Liver (tissue), 8 donors: ENCODE measurements at regions not wholly inside any gene's neighbourhood (a gene's known extent, or its start where the extent isn't known, plus 50 kb on each side); places are given as distances from the start of the nearest gene placed in this dataset.

Experiments
- DNase-seq: peaks from one replicate; pipeline ENCODE4 v3.0.0-alpha.2; 2017; ENCODE audit warnings: low spot score
- H3K27ac ChIP-seq, 2 donors: one replicate each; pipeline ENCODE4 v1.7.0; 2013; ENCODE audit warnings: inconsistent platforms in 2 of 2, low read length in 2 of 2, control low read depth in 1 of 2, low read depth in 1 of 2, mild to moderate bottlenecking in 1 of 2
- H3K27me3 ChIP-seq, 4 donors: one replicate each; pipeline versions ENCODE4 v1.6.1 to v1.7.0; 2013; ENCODE audit warnings: low read length in 3 of 4, inconsistent platforms in 1 of 4, mild to moderate bottlenecking in 1 of 4, moderate library complexity in 1 of 4; ENCODE audit not compliant: control insufficient read depth in 4 of 4, insufficient read depth in 4 of 4
- H3K36me3 ChIP-seq, 4 donors: one replicate each; pipeline versions ENCODE4 v1.6.1 to v1.7.0; 2013; ENCODE audit warnings: low read length in 3 of 4, mild to moderate bottlenecking in 3 of 4, low read depth in 1 of 4, moderate library complexity in 1 of 4; ENCODE audit not compliant: control insufficient read depth in 4 of 4, insufficient read depth in 3 of 4
- H3K4me1 ChIP-seq, 4 donors: one replicate each; pipeline versions ENCODE4 v1.6.1 to v1.7.0; 2013; ENCODE audit warnings: low read length in 3 of 4, mild to moderate bottlenecking in 3 of 4, moderate library complexity in 1 of 4; ENCODE audit not compliant: control insufficient read depth in 4 of 4, insufficient read depth in 4 of 4
- H3K4me3 ChIP-seq, 3 donors: one replicate each; pipeline versions ENCODE4 v1.6.1 to v1.7.0; 2013; ENCODE audit warnings: low read length in 3 of 3, control low read depth in 1 of 3, low read depth in 1 of 3, mild to moderate bottlenecking in 1 of 3
- H3K9ac ChIP-seq, 2 donors: one replicate each; pipeline ENCODE4 v1.7.0; 2013; ENCODE audit warnings: low read length in 2 of 2, mild to moderate bottlenecking in 2 of 2, moderate library complexity in 2 of 2, control low read depth in 1 of 2, low read depth in 1 of 2
- H3K9me3 ChIP-seq, 4 donors: one replicate each; pipeline versions ENCODE4 v1.6.1 to v1.7.0; 2013; ENCODE audit warnings: low read length in 3 of 4; ENCODE audit not compliant: control insufficient read depth in 4 of 4
- ATF3 ChIP-seq: IDR thresholded peaks from 2 replicates; pipeline ENCODE4 v1.6.1; 2016; ENCODE audit warnings: antibody characterized with exemption
- CTCF ChIP-seq: fragments of 150-350 bp; IDR thresholded peaks from 2 replicates; pipeline ENCODE4 v1.5.1; 2017; ENCODE audit warnings: improper control_type of control experiment, low read depth, low read length; ENCODE audit not compliant: missing input control
- EGR1 ChIP-seq, 2 donors: IDR thresholded peaks; 2 replicates each; pipeline ENCODE4 v1.6.1; 2016 to 2018; ENCODE audit warnings: antibody characterized with exemption in 2 of 2, low read depth in 2 of 2
- FOXA1 ChIP-seq: IDR thresholded peaks from 2 replicates; pipeline ENCODE4 v1.6.1; 2016; ENCODE audit warnings: antibody characterized with exemption
- FOXA2 ChIP-seq: IDR thresholded peaks from 2 replicates; pipeline ENCODE4 v1.6.1; 2016; ENCODE audit warnings: antibody characterized with exemption
- GABPA ChIP-seq, 2 donors: IDR thresholded peaks in 1 of 2; conservative IDR thresholded peaks in 1 of 2; 2 replicates each; pipeline ENCODE4 v1.6.1; 2016; ENCODE audit warnings: antibody characterized with exemption in 2 of 2, mild to moderate bottlenecking in 1 of 2, moderate library complexity in 1 of 2
- HNF4A ChIP-seq, 2 donors: conservative IDR thresholded peaks; 2 replicates each; pipeline ENCODE4 v1.6.1; 2016; ENCODE audit warnings: antibody characterized with exemption in 2 of 2, mild to moderate bottlenecking in 2 of 2
- HNF4G ChIP-seq: IDR thresholded peaks from 2 replicates; pipeline ENCODE4 v1.6.1; 2016; ENCODE audit warnings: antibody characterized with exemption
- JUND ChIP-seq, 2 donors: IDR thresholded peaks; 2 replicates each; pipeline ENCODE4 v1.6.1; 2016; ENCODE audit warnings: antibody characterized with exemption in 2 of 2
- MAX ChIP-seq: IDR thresholded peaks from 2 replicates; pipeline ENCODE4 v1.6.1; 2016; ENCODE audit warnings: antibody characterized with exemption
- NR2F2 ChIP-seq: IDR thresholded peaks from 2 replicates; pipeline ENCODE4 v1.6.1; 2016; ENCODE audit warnings: antibody characterized with exemption
- RAD21 ChIP-seq, 2 donors: IDR thresholded peaks; 2 replicates each; pipeline ENCODE4 v1.6.1; 2016; ENCODE audit warnings: antibody characterized with exemption in 2 of 2, mild to moderate bottlenecking in 2 of 2
- REST ChIP-seq: IDR thresholded peaks from 2 replicates; pipeline ENCODE4 v1.6.1; 2016; ENCODE audit warnings: antibody characterized with exemption, mild to moderate bottlenecking
- RXRA ChIP-seq, 2 donors: IDR thresholded peaks; 2 replicates each; pipeline ENCODE4 v1.6.1; 2017 to 2018; ENCODE audit warnings: antibody characterized with exemption in 2 of 2, mild to moderate bottlenecking in 1 of 2
- SP1 ChIP-seq: IDR thresholded peaks from 2 replicates; pipeline ENCODE4 v1.6.1; 2018; ENCODE audit warnings: antibody characterized with exemption, mild to moderate bottlenecking
- TAF1 ChIP-seq: conservative IDR thresholded peaks from 2 replicates; pipeline ENCODE4 v1.6.1; 2016; ENCODE audit warnings: antibody characterized with exemption, mild to moderate bottlenecking
- YY1 ChIP-seq: IDR thresholded peaks from 2 replicates; pipeline ENCODE4 v1.6.1; 2016; ENCODE audit warnings: antibody characterized with exemption, mild to moderate bottlenecking
- ZBTB33 ChIP-seq: IDR thresholded peaks from 2 replicates; pipeline ENCODE4 v1.6.1; 2016; ENCODE audit warnings: antibody characterized with exemption
- whole genome bisulfite sequencing: extraction: QIAGEN DNeasy Blood & Tissue Kit; methylation state at CpG from one replicate; pipeline ENCODE4 v1.1.7; 2013; 5-methylcytosine and 5-hydroxymethylcytosine counted together
- donor health status: healthy.
- donor health status: healthy.
- donor health status: healthy.
- donor health status: healthy.
- donor health status: healthy.

- 17% methylated on average over 1 of the region's 1 CpG for WGBS
- H3K27ac ChIP-seq = no peak overlapping the region
Observed at GRCh38 chr13:71148396-71148795, 718.6 kb downstream of the DACH1 start.

GRCh38 chr13:71144883-71145282 is 722.1 kb downstream of the DACH1 start:
- Histone ChIP-seq H3K27ac (no peak overlapping the region), H3K4me3 (no peak overlapping the region), H3K4me1 (no peaks in the 10 kb centered on the region), H3K9me3 (peaks cover 0 to 8% (median 0%) of the 10 kb centered on the region in 4 donors), H3K9ac (no peak overlapping the region), H3K27me3 (peaks cover 0 to 3% (median 0%) of the 10 kb centered on the region in 4 donors), H3K36me3 (no peaks in the 10 kb centered on the region)
- 88% methylated on average over 2 of the region's 2 CpGs for WGBS
- TF ChIP-seq GABPA (IDR thresholded peaks at IDR 0.05 in 1 of 2, conservative IDR thresholded peaks at IDR 0.05 in 1 of 2) = no peak
- no peak for TF ChIP-seq RAD21 (IDR thresholded peaks at IDR 0.05)
- TF ChIP-seq REST = no peak
- TF ChIP-seq SP1 = no peak
- no peak for TF ChIP-seq CTCF
- TF ChIP-seq ATF3 = no peak
- TF ChIP-seq RXRA (IDR thresholded peaks at IDR 0.05) = no peak
- no peak for TF ChIP-seq HNF4A (conservative IDR thresholded peaks at IDR 0.05)
- TF ChIP-seq FOXA2 = no peak
- TF ChIP-seq TAF1 = no peak
- no peak for TF ChIP-seq ZBTB33
- no peak for TF ChIP-seq NR2F2
- TF ChIP-seq MAX = no peak
- TF ChIP-seq HNF4G = no peak
- no peak for TF ChIP-seq JUND (IDR thresholded peaks at IDR 0.05)
- TF ChIP-seq FOXA1 = no peak
- DNase-seq = no peak

More at GRCh38 chr13:71148396-71148795, 718.6 kb downstream of the DACH1 start:
- H3K4me3 ChIP-seq = no peak overlapping the region
- H3K9me3 ChIP-seq = peaks cover 0 to 4% (median 0%) of the 10 kb centered on the region in 4 donors
- H3K36me3 ChIP-seq = no peaks in the 10 kb centered on the region
- TF ChIP-seq EGR1 (IDR thresholded peaks at IDR 0.05; ENCODE audit: low read depth in 2 of 2) = no peak
- TF ChIP-seq ZBTB33 = no peak
- no peak for TF ChIP-seq TAF1
- TF ChIP-seq YY1 = no peak
- DNase-seq = no peak
- no peaks in the 10 kb centered on the region for H3K4me1 ChIP-seq
- peaks cover 0 to 3% (median 0%) of the 10 kb centered on the region in 4 donors for H3K27me3 ChIP-seq
- no peak overlapping the region for H3K9ac ChIP-seq
